Neuronal stem cell (in vitro differentiated cells): ENCODE measurements at regions not wholly inside any gene's neighbourhood (a gene's known extent, or its start where the extent isn't known, plus 50 kb on each side); places are given as distances from the start of the nearest gene placed in this dataset.
"Not testable (repeated sequence)": the region's sequence is repeated elsewhere in the genome, so short reads cannot be mapped to it uniquely, and the experiment has no call there.

Source experiments
- DNase-seq: peaks from one replicate; pipeline ENCODE4 v3.0.0-alpha.2; 2013; ENCODE audit warnings: low spot score
- H2AFZ ChIP-seq: one replicate; pipeline ENCODE4 v1.6.1; 2013; ENCODE audit warnings: mild to moderate bottlenecking, low read length, inconsistent platforms
- H2AK5ac ChIP-seq: 2 replicates; pipeline ENCODE4 v1.6.1; 2013; ENCODE audit warnings: low read depth, mild to moderate bottlenecking, inconsistent platforms, low read length, moderate library complexity, mixed read lengths
- H2BK120ac ChIP-seq: 2 replicates; pipeline ENCODE4 v1.6.1; 2013; ENCODE audit warnings: low read depth, mild to moderate bottlenecking, inconsistent platforms, low read length, moderate library complexity, mixed read lengths
- H2BK12ac ChIP-seq: one replicate; pipeline ENCODE4 v1.6.1; 2013; ENCODE audit warnings: low read length, inconsistent platforms
- H2BK15ac ChIP-seq: 2 replicates; pipeline ENCODE4 v1.6.1; 2013; ENCODE audit warnings: mild to moderate bottlenecking, low read length, inconsistent platforms, mixed read lengths
- H2BK5ac ChIP-seq: one replicate; pipeline ENCODE4 v1.6.1; 2013; ENCODE audit warnings: inconsistent platforms, mild to moderate bottlenecking, low read length, moderate library complexity
- H3K14ac ChIP-seq: one replicate; pipeline ENCODE4 v1.6.1; 2013; ENCODE audit warnings: low read length, inconsistent platforms
- H3K18ac ChIP-seq: 2 replicates; pipeline ENCODE4 v1.6.1; 2013; ENCODE audit warnings: low read length, inconsistent platforms
- H3K23ac ChIP-seq: 2 replicates; pipeline ENCODE4 v1.6.1; 2013; ENCODE audit warnings: low read depth, mild to moderate bottlenecking, mixed read lengths, low read length, inconsistent platforms; ENCODE audit not compliant: poor library complexity
- H3K27ac ChIP-seq: replicated peaks from 3 replicates; pipeline ENCODE4 v1.5.1; 2013; ENCODE audit warnings: low read length, inconsistent platforms
- H3K27me3 ChIP-seq, 3 experiments: 2 replicates each; pipeline ENCODE4 v1.6.1; 2013; ENCODE audit warnings: low read length in 3 of 3, mild to moderate bottlenecking in 2 of 3, inconsistent platforms in 1 of 3, low read depth in 1 of 3, mixed read lengths in 1 of 3, moderate library complexity in 1 of 3; ENCODE audit not compliant: control insufficient read depth in 3 of 3, insufficient read depth in 3 of 3
- H3K36me3 ChIP-seq, 2 donors: replicated peaks in 1 of 2; 2 replicates each; pipeline ENCODE4 v1.6.1; 2013; ENCODE audit warnings: low read length in 2 of 2; ENCODE audit not compliant: control insufficient read depth in 2 of 2, insufficient read depth in 2 of 2
- H3K4ac ChIP-seq: 2 replicates; pipeline ENCODE4 v1.6.1; 2013; ENCODE audit warnings: inconsistent platforms, mild to moderate bottlenecking, low read length, moderate library complexity
- H3K4me1 ChIP-seq, 2 donors: 1 replicate in 1 of 2; 2 replicates in 1 of 2; pipeline ENCODE4 v1.6.1; 2013; ENCODE audit warnings: low read length in 2 of 2, low read depth in 1 of 2; ENCODE audit not compliant: control insufficient read depth in 2 of 2, insufficient read depth in 1 of 2
- H3K4me2 ChIP-seq: one replicate; pipeline ENCODE4 v1.6.1; 2013; ENCODE audit warnings: mild to moderate bottlenecking, low read length, inconsistent platforms; ENCODE audit not compliant: insufficient read depth, poor library complexity, severe bottlenecking
- H3K4me3 ChIP-seq, 2 donors: 2 replicates each; pipeline ENCODE4 v1.5.1; 2013; ENCODE audit warnings: low read length in 2 of 2, mild to moderate bottlenecking in 2 of 2, inconsistent platforms in 1 of 2, moderate library complexity in 1 of 2
- H3K79me1 ChIP-seq: one replicate; pipeline ENCODE4 v1.6.1; 2013; ENCODE audit warnings: low read depth, mild to moderate bottlenecking, inconsistent platforms, low read length, moderate library complexity
- H3K9ac ChIP-seq: one replicate; pipeline ENCODE4 v1.6.1; 2013; ENCODE audit warnings: mild to moderate bottlenecking, low read depth, low read length, inconsistent platforms; ENCODE audit not compliant: poor library complexity
- H3K9me3 ChIP-seq, 2 donors: replicated peaks in 1 of 2; 2 replicates each; pipeline versions ENCODE3 to v1.6.1; 2013; ENCODE audit warnings: low read length in 2 of 2, mild to moderate bottlenecking in 2 of 2, inconsistent platforms in 1 of 2, low read depth in 1 of 2, mixed read lengths in 1 of 2, moderate library complexity in 1 of 2; ENCODE audit not compliant: control insufficient read depth in 2 of 2, insufficient read depth in 1 of 2
- H4K8ac ChIP-seq: one replicate; pipeline ENCODE4 v1.6.1; 2013; ENCODE audit warnings: low read depth, mild to moderate bottlenecking, inconsistent platforms, low read length, moderate library complexity
- H4K91ac ChIP-seq: one replicate; pipeline ENCODE4 v1.6.1; 2013; ENCODE audit warnings: low read length, low read depth, mild to moderate bottlenecking, inconsistent platforms; ENCODE audit not compliant: poor library complexity
- WGBS, 2 donors: extraction: QIAGEN DNeasy Blood & Tissue Kit; methylation state at CpG; one replicate each; pipeline ENCODE4 v1.1.7; 2013; ENCODE audit warnings: missing lambda C conversion rate in 2 of 2, mixed read lengths in 1 of 2; ENCODE audit not compliant: insufficient read length in 2 of 2, insufficient replicate concordance in 1 of 2; ENCODE audit errors: extremely low coverage in 2 of 2; 5-methylcytosine and 5-hydroxymethylcytosine counted together

DNA sequence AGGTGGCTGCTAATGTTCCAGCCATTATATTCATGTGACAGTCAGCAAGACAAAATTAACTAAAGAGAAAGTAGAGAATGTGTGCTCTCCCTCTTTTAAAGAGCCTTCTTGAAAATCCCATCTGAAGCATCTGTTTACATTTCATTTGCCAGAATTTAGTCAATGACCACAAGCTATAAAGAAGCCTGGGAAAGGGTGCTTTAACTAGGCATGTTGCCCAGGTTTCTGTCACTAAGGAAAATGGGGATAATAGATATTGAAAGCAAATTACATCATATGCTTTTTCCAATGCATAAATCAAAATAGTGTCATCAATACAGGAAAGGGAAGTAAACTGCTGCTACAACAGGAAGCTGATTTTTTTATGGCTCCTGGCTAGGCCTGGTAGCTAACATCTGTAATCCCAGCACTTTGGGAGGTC is 67.7 kb downstream of the ELAPOR2 start:
- no peak overlapping the region for H3K9ac ChIP-seq
- no peak overlapping the region for H3K18ac ChIP-seq
- H3K4me3 ChIP-seq = no peak overlapping the region
- no peak overlapping the region for H2AFZ ChIP-seq
- H2BK12ac ChIP-seq = no peak overlapping the region
- no peaks in the 10 kb centered on the region for H3K4me1 ChIP-seq
- no peak overlapping the region for H3K4me2 ChIP-seq
- no peaks in the 10 kb centered on the region for H3K36me3 ChIP-seq
- no peak overlapping the region for H2BK5ac ChIP-seq
- no peak overlapping the region for H4K8ac ChIP-seq
- H3K9me3 ChIP-seq = peaks cover 0 to 2% of the 10 kb centered on the region in 2 donors
- H2BK120ac ChIP-seq = no peak overlapping the region
- H3K14ac ChIP-seq = no peak overlapping the region
- no peak overlapping the region for H4K91ac ChIP-seq
- no peak overlapping the region for H3K23ac ChIP-seq
- no peaks in the 10 kb centered on the region for H3K27me3 ChIP-seq
- no peak overlapping the region for H2BK15ac ChIP-seq
- H2AK5ac ChIP-seq = no peak overlapping the region
- no peak for DNase-seq
- no peak overlapping the region for H3K27ac ChIP-seq
- H3K4ac ChIP-seq = no peak overlapping the region
- H3K79me1 ChIP-seq = no peaks in the 10 kb centered on the region

DNA sequence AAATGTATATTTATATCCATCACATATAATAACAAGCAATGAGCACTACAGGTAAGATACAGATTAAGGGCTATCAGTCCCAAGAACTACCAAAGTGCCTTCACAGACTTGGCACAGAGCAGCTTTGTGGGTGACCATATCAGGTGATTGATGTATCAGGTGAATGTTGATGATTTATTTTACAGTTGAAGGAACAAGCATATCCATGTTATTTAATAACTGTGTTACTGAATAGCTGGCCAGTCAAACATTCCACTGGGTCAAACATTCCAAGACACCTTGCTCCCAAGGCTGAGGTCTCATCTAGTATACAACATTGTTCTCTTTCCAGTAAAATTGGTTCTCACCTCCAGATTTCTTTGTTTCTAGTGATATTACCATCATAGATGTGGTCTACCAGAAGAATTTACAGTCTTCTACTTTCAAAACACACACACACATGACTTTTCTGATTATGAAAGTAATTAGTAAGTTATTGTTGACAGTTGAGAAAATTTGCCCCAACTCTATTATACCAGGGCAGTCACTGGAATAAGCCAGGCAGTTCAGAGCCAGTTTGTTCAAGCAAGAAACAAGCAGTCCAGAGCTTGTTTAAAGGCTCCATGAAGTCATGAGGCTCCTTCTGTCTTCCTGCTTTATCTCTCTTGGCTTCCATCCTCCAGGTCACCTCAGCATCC is 68.2 kb downstream of the ELAPOR2 start:
- Histone ChIP-seq H3K4me2 (no peak overlapping the region), H3K36me3 (no peaks in the 10 kb centered on the region), H2AK5ac (no peak overlapping the region), H3K23ac (no peak overlapping the region), H3K27ac (no peak overlapping the region), H3K9ac (no peak overlapping the region), H3K4me3 (no peak overlapping the region), H3K14ac (no peak overlapping the region), H3K79me1 (no peaks in the 10 kb centered on the region), H2BK12ac (no peak overlapping the region), H3K27me3 (no peaks in the 10 kb centered on the region), H3K9me3 (peaks cover 0 to 2% of the 10 kb centered on the region in 2 donors), H2BK120ac (no peak overlapping the region), H2BK5ac (no peak overlapping the region), H2BK15ac (no peak overlapping the region), H3K4ac (no peak overlapping the region), H4K91ac (no peak overlapping the region), H3K18ac (no peak overlapping the region), H4K8ac (no peak overlapping the region), H2AFZ (no peak overlapping the region), H3K4me1 (no peaks in the 10 kb centered on the region)
- no peak for DNase-seq

DNA sequence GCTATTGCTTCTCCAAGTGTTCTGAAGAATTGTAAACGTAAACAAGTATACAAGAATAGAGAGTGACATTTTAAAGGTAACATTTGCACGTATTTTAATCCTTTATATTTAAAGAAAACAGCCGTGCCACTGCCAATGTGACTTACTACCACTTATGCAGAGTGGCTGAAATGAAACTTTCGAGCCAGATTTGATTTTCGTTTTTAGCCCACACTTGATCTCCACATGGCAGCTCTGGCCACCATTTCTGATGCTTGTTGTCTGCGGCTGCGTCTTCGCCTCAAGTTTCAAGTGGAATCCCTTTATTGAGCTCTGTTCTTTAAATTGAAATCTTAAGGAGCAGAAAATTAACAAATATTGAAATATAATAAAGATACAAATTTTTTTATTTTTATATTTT is 70.0 kb downstream of the ELAPOR2 start:
- no peak overlapping the region for H4K91ac ChIP-seq
- no CpG with 5 or more reads among the region's 8 CpGs for WGBS, 2 donors
- H3K27me3 ChIP-seq = no peaks in the 10 kb centered on the region
- no peak overlapping the region for H2AK5ac ChIP-seq
- H3K18ac ChIP-seq = no peak overlapping the region
- no peaks in the 10 kb centered on the region for H3K79me1 ChIP-seq
- no peak overlapping the region for H3K27ac ChIP-seq
- no peak overlapping the region for H4K8ac ChIP-seq
- H3K36me3 ChIP-seq = no peaks in the 10 kb centered on the region
- peaks cover 0 to 2% of the 10 kb centered on the region in 2 donors for H3K9me3 ChIP-seq
- H3K4me2 ChIP-seq = no peak overlapping the region
- H3K4ac ChIP-seq = no peak overlapping the region
- no peak overlapping the region for H2BK5ac ChIP-seq
- DNase-seq = no peak
- no peak overlapping the region for H3K23ac ChIP-seq
- H3K4me1 ChIP-seq = no peaks in the 10 kb centered on the region
- H3K14ac ChIP-seq = no peak overlapping the region
- H3K4me3 ChIP-seq = no peak overlapping the region
- no peak overlapping the region for H2AFZ ChIP-seq
- no peak overlapping the region for H2BK12ac ChIP-seq
- H2BK15ac ChIP-seq = no peak overlapping the region
- no peak overlapping the region for H3K9ac ChIP-seq
- H2BK120ac ChIP-seq = no peak overlapping the region

DNA sequence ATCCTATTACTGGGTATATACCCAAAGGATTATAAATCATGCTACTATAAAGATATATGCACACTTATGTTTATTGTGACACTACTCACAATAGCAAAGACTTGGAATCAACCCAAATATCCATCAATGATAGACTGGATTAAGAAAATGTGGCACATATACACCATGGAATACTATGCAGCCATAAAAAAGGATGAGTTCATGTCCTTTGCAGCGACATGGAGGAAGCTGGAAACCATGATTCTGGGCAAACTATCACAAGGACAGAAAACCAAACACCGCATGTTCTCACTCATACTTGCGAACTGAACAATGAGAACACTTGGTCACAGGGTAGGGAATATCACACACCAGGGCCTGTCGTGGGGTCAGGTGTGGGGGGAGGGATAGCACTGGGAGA is 71.6 kb downstream of the ELAPOR2 start:
- not testable (repeated sequence) for H2BK5ac ChIP-seq, H3K14ac ChIP-seq, H2AFZ ChIP-seq, H3K4me1 ChIP-seq, H2BK12ac ChIP-seq, DNase-seq, H4K91ac ChIP-seq, H3K27me3 ChIP-seq, H3K4ac ChIP-seq, H3K9ac ChIP-seq, H4K8ac ChIP-seq, H3K9me3 ChIP-seq, H3K18ac ChIP-seq, H3K4me3 ChIP-seq, H2AK5ac ChIP-seq, H3K36me3 ChIP-seq, H3K4me2 ChIP-seq, H2BK120ac ChIP-seq, H3K79me1 ChIP-seq, H2BK15ac ChIP-seq, H3K27ac ChIP-seq, H3K23ac ChIP-seq
- WGBS, 2 donors = no CpG with 5 or more reads among the region's 4 CpGs
